Muscle layer of colon (tissue), 2 donors: ENCODE measurements at regions not wholly inside any gene's neighbourhood (a gene's known extent, or its start where the extent isn't known, plus 50 kb on each side); places are given as distances from the start of the nearest gene placed in this dataset.
"Not testable (repeated sequence)": the region's sequence is repeated elsewhere in the genome, so short reads cannot be mapped to it uniquely, and the experiment has no call there.

Experiments used
- H3K27ac ChIP-seq: one replicate; pipeline ENCODE4 v1.7.0; 2013; ENCODE audit warnings: low read depth, mild to moderate bottlenecking, low read length, moderate library complexity
- H3K27me3 ChIP-seq, 2 donors: one replicate each; pipeline ENCODE4 v1.7.0; 2013; ENCODE audit warnings: low read length in 2 of 2, mild to moderate bottlenecking in 2 of 2; ENCODE audit not compliant: insufficient read depth in 2 of 2, control insufficient read depth in 1 of 2
- H3K36me3 ChIP-seq: one replicate; pipeline ENCODE4 v1.7.0; 2013; ENCODE audit warnings: mild to moderate bottlenecking, low read length; ENCODE audit not compliant: insufficient read depth
- H3K4me1 ChIP-seq: one replicate; pipeline ENCODE4 v1.7.0; 2013; ENCODE audit warnings: mild to moderate bottlenecking, low read length; ENCODE audit not compliant: insufficient read depth
- H3K4me3 ChIP-seq, 2 donors: one replicate each; pipeline ENCODE4 v1.7.0; 2013; ENCODE audit warnings: low read length in 2 of 2, low read depth in 1 of 2, mild to moderate bottlenecking in 1 of 2, moderate library complexity in 1 of 2
- H3K9ac ChIP-seq: one replicate; pipeline ENCODE4 v1.7.0; 2013; ENCODE audit warnings: low read length
- H3K9me3 ChIP-seq: one replicate; pipeline ENCODE4 v1.7.0; 2013; ENCODE audit warnings: mild to moderate bottlenecking, low read length
- donor health status: abdominal sarcoma.
- donor health status: Adenocarcinoma of cecum.

DNA sequence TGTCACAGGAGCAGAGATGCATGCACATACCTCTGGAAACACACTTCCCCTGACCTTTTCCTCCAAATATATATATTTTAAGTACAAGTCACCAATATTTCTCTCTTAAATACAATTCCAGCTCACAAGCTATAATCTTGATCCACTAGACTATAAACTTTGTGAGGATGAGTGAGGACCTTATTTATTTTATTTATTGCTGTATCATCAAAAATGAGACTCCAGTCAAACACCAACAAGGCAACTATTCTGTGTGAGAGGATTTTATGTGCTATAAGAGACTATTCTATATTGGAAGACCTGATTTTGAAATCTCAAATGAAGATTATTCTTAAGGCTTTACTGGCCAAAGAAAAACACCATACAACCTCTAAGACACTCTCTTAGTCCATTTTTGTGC, 1352.2 kb downstream of the SUCLG1 start:
- Histone ChIP-seq H3K27ac (no peak overlapping the region), H3K4me3 (no peak overlapping the region), H3K27me3 (no peaks in the 10 kb centered on the region), H3K9me3 (no peaks in the 10 kb centered on the region), H3K9ac (no peak overlapping the region), H3K36me3 (no peaks in the 10 kb centered on the region), H3K4me1 (no peaks in the 10 kb centered on the region)

DNA sequence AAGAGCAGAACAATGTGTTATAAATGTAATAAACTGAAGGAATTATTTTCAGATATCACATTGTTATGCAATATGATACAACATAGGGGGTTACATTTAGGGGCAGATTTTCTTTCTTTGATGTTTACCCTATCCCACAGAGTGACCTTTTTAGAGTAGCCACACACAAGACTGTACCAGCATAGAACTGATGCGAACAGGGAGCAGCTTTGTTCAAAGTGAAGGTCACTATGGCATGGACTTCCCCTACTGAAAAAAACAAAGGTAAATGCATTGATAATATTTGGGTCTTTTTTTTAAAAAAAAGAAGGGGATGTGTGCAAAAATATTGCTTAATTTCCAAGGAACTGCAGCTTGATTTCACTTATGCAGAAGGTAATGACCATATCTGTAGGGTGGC, 1354.9 kb downstream of the SUCLG1 start:
- no peak overlapping the region for H3K27ac ChIP-seq
- no peak overlapping the region for H3K9ac ChIP-seq
- H3K4me1 ChIP-seq, result no peaks in the 10 kb centered on the region
- no peak overlapping the region for H3K4me3 ChIP-seq
- H3K9me3 ChIP-seq, result no peaks in the 10 kb centered on the region
- no peaks in the 10 kb centered on the region for H3K27me3 ChIP-seq
- H3K36me3 ChIP-seq, result no peaks in the 10 kb centered on the region

DNA sequence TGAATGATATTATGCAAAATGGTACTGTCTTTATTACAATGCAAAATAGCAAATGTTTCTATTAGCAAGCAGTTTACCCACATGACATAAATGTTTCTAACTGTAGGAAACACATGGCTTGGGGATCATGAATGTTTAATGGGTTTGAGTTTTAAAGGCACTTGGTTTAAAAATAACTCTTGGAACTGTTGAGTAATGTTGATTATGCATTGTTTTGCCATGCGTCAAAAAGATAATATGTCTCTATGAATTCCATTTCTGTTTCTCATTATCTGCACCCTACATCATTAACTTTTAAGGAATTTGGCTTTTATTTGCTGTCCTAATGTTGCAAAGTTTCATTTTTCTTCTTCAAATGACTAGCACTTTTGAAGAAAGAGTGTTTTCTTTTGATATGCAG, 1355.5 kb downstream of the SUCLG1 start:
- no peak overlapping the region for H3K4me3 ChIP-seq
- no peaks in the 10 kb centered on the region for H3K36me3 ChIP-seq
- H3K9me3 ChIP-seq, result no peaks in the 10 kb centered on the region
- H3K9ac ChIP-seq, result no peak overlapping the region
- no peak overlapping the region for H3K27ac ChIP-seq
- H3K27me3 ChIP-seq, result no peaks in the 10 kb centered on the region
- H3K4me1 ChIP-seq, result no peaks in the 10 kb centered on the region

DNA sequence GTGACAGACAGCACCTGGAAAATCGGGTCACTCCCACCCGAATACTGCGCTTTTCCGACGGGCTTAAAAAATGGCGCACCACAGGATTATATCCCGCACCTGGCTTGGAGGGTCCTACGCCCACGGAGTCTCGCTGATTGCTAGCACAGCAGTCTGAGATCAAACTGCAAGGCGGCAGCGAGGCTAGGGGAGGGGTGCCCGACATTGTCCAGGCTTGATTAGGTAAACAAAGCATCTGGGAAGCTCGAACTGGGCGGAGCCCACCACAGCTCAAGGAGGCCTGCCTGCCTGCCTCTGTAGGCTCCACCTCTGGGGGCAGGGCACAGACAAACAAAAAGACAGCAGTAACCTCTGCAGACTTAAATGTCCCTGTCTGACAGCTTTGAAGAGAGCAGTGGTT, 1370.0 kb downstream of the SUCLG1 start:
- H3K9me3 ChIP-seq, H3K4me3 ChIP-seq, H3K9ac ChIP-seq, H3K4me1 ChIP-seq, H3K36me3 ChIP-seq, H3K27ac ChIP-seq, H3K27me3 ChIP-seq: not testable (repeated sequence)

DNA sequence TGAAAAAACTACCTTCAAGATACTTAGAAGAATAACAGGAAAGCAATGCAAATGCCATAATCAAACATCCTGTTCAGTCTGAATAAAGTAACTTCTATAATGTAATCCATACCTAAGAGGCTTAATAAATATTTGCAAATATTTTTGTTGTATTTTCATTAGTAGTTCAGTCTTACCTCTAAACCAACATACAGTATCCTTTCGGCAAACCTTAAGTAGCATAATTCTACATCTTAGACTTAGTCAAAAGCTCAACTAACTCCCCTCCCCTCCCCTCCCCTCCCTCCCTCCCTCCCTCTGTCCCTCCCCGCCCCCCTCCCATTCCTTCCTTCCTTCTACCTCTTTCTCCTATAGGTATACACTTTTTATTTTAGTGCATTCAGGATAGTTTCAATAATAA, 1373.2 kb downstream of the SUCLG1 start:
- no peaks in the 10 kb centered on the region for H3K27me3 ChIP-seq

DNA sequence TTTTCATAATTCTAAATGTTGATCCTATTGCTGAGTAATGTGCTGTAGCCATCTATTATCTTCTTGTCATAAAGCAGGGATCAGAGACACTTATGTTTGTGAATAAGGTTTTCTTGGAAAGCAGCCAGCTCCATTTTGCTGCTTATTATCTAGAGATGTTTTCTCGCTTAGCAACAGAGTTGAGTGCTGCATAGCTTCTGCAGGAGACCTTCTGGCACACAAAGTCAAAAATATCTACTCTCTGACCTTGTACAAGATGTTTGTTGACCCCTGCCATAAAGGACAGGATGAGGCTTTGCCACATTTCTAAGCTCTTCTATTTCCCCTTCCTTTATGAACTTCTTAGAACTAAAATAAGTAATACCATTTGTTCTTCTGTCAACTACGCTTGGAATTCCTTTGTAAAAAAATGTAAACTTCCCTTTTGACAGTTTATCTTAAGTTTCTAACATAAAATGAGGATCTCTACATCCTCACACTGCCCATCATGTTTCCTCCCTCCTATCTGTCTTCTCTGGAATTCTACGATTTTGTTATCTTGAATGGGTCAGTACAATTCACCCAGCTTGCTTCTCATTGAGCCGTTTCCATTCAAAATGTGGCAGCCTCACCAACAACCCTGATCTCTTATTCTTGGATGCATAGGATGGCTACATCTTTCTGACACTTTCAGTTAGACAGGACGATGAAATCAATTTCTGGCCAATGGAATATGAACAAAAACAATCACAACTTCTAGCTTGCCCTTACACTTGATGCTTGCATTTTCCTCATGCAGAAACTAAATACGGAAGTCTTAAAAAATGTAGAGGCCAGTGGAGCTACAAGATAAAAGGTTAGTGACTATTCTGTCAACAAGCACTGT, 1377.0 kb downstream of the SUCLG1 start:
- Histone ChIP-seq H3K4me3 (no peak overlapping the region), H3K4me1 (peaks cover 16% of the 10 kb centered on the region), H3K9ac (no peak overlapping the region), H3K27ac (no peak overlapping the region), H3K9me3 (no peaks in the 10 kb centered on the region), H3K27me3 (no peaks in the 10 kb centered on the region), H3K36me3 (no peaks in the 10 kb centered on the region)

More for the DNA sequence above, 1373.2 kb downstream of the SUCLG1 start:
- H3K4me3 ChIP-seq, result no peak overlapping the region
- H3K36me3 ChIP-seq, result no peaks in the 10 kb centered on the region
- peaks cover 16% of the 10 kb centered on the region for H3K4me1 ChIP-seq
- H3K27ac ChIP-seq, result no peak overlapping the region
- no peak overlapping the region for H3K9ac ChIP-seq
- H3K9me3 ChIP-seq, result no peaks in the 10 kb centered on the region

DNA sequence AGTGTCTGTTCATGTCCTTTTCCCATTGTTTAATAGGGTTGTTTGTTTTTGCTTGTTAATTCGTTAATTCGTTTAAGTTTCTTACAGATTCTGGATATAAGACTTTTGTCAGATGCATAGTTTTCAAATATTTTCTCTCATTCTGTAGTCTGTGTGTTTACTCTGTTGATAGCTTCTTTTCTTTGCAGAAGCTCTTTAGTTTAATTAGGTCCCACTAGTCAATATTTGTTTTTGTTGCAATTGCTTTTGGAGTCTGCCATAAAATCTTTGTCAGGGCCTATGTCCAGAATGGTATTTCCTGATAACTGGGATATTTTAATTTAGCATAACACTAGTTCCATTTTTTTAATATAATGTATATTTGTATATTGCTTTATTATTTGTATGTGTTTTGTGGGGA, 1380.1 kb downstream of the SUCLG1 start:
- no peak overlapping the region for H3K27ac ChIP-seq
- no peaks in the 10 kb centered on the region for H3K9me3 ChIP-seq
- peaks cover 16% of the 10 kb centered on the region for H3K4me1 ChIP-seq
- H3K36me3 ChIP-seq, result no peaks in the 10 kb centered on the region
- no peak overlapping the region for H3K4me3 ChIP-seq
- H3K27me3 ChIP-seq, result no peaks in the 10 kb centered on the region
- no peak overlapping the region for H3K9ac ChIP-seq

DNA sequence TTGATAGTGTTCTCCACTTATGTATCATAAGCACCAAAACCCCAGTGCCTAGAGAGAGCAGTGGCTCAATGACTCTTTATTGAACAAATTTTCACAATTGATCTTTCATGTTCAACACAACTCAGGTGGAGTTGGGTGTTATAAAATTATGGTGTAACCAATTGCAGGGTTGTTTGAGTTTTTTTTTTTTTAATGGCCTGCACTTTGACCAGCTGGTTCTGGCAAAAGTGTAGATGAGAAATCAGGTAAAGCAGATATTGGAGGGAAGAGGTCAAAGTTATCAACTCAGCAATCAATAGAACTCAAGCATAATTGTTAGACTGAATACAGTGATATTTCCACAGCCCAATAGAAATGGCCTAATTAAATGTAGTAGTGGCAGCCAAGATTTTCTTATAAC, 1386.3 kb downstream of the SUCLG1 start:
- H3K36me3 ChIP-seq, result no peaks in the 10 kb centered on the region
- no peak overlapping the region for H3K9ac ChIP-seq
- no peaks in the 10 kb centered on the region for H3K27me3 ChIP-seq
- no peak overlapping the region for H3K4me3 ChIP-seq
- H3K4me1 ChIP-seq, result no peaks in the 10 kb centered on the region
- H3K27ac ChIP-seq, result no peak overlapping the region
- no peaks in the 10 kb centered on the region for H3K9me3 ChIP-seq

DNA sequence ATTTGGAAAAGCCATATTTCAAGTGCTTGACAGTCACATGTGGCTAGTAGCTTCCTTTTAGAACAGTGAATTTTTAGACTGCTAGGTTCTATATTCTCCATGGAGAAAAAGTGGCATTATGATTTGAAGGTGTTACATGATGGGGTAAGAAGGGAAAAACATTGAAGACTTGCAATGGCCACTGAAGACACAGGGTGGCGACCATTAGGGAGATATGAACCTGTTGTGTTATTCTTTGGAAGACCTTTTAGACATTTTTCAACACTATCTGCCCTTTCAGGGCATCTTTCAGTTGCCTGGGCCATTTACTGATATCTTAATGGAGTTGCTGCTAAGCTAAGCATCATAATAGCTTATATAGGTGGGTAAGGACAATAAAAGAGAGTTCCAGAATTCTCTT, 1387.2 kb downstream of the SUCLG1 start:
- Histone ChIP-seq H3K9ac (no peak overlapping the region), H3K36me3 (no peaks in the 10 kb centered on the region), H3K4me3 (no peak overlapping the region), H3K4me1 (no peaks in the 10 kb centered on the region), H3K27ac (no peak overlapping the region), H3K9me3 (no peaks in the 10 kb centered on the region), H3K27me3 (no peaks in the 10 kb centered on the region)

DNA sequence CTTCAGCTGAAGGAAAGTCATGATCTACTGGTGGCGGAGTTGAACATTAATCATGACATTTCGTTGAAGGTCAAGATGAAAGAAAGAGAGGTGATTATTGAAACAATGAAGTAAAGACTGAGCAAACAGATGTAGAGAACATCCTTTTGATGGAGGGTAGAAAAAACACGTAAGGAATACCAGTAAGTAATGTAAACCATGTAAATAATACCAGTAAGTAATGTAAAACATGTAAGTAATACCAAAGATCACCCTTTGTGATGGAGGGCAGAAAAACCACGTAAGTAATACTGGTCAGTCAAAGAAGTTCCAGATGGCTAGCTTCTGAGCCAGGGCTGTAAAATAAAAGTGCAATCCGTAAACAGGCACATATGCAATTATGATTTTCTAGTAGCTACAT, 1387.7 kb downstream of the SUCLG1 start:
- Histone ChIP-seq H3K9ac (no peak overlapping the region), H3K9me3 (no peaks in the 10 kb centered on the region), H3K4me3 (no peak overlapping the region), H3K27me3 (no peaks in the 10 kb centered on the region), H3K36me3 (no peaks in the 10 kb centered on the region), H3K4me1 (no peaks in the 10 kb centered on the region), H3K27ac (no peak overlapping the region)

DNA sequence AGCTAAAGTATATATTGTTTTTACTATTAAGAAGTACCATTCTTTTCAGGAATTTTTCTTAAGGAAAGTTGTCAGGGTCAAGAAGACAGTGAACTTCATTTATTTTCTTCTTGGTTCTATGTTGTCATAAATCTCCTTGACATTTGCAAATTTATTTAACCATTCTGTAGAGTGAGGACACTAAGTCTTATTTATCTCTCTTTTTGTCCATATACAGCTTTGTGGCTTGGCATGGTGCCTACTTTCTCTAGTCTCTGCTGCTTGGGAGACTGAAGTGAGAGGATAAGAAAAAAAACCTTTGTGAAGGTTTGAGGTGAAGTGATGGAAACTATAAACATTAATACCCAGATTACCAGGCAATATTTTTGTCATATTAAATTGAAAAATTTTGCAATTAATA, 1389.4 kb downstream of the SUCLG1 start:
- Histone ChIP-seq H3K4me1 (no peaks in the 10 kb centered on the region), H3K4me3 (no peak overlapping the region), H3K27ac (no peak overlapping the region), H3K27me3 (no peaks in the 10 kb centered on the region), H3K36me3 (no peaks in the 10 kb centered on the region), H3K9ac (no peak overlapping the region), H3K9me3 (no peaks in the 10 kb centered on the region)

DNA sequence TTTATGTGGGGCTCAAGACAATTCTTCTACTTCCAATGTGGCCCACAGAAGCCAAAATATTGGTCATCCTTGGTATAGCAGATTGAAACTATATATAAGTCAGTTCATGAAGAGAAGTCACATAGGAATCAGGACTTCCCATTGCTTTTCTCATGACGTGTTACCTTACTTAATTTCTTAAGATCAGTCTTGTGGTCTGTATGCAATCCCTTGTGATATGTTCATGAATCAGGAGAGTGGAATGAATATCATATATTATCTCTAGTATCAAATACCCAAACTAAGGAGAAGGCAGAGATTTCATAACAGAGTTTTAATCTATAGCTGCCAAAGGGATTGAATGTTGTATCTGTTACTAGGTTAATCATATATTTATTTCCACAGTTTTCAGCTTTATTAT, 1390.4 kb downstream of the SUCLG1 start:
- Histone ChIP-seq H3K9ac (no peak overlapping the region), H3K4me3 (no peak overlapping the region), H3K36me3 (no peaks in the 10 kb centered on the region), H3K9me3 (no peaks in the 10 kb centered on the region), H3K4me1 (no peaks in the 10 kb centered on the region), H3K27me3 (no peaks in the 10 kb centered on the region), H3K27ac (no peak overlapping the region)
